OCI-LY7 (cell line): ENCODE measurements at regions not wholly inside any gene's neighbourhood (a gene's known extent, or its start where the extent isn't known, plus 50 kb on each side); places are given as distances from the start of the nearest gene placed in this dataset.

Experiments
- BruUV-seq: library from RNA; stranded (reverse); fragments of 400-500 nt; replicated peaks from 2 replicates; lab custom pipeline; 2021; lab: Mats Ljungman, UMichigan
- CTCF ChIA-PET: fragments of 300-600 bp; sonication (Branson Sonifier 250); formaldehyde crosslinking; loops from one replicate; lab custom pipeline; 2022; ENCODE audit warnings: antibody characterized with exemption; ENCODE audit not compliant: unreplicated experiment; lab: Charles Lee
- POLR2A ChIA-PET: fragments of 300-600 bp; sonication (Branson Sonifier 250); formaldehyde crosslinking; loops from one replicate; lab custom pipeline; 2022; ENCODE audit warnings: antibody characterized with exemption; lab: Charles Lee
- DNase-seq: peaks from one replicate; pipeline ENCODE4 v3.0.0-alpha.2; 2015; ENCODE audit warnings: low spot score
- H2AFZ ChIP-seq: fragments of 200-600 bp; sonication (generic), shearing (Covaris generic); 2 replicates; pipeline ENCODE4 v1.6.1; 2014; ENCODE audit warnings: mild to moderate bottlenecking, antibody characterized with exemption, low read length, moderate library complexity
- H3K27ac ChIP-seq: fragments of 200-600 bp; sonication (generic); 2 replicates; pipeline ENCODE4 v1.5.1; 2014; ENCODE audit warnings: mixed run types, low read depth, mild to moderate bottlenecking, moderate library complexity, low read length, inconsistent platforms; ENCODE audit not compliant: poor library complexity, severe bottlenecking
- H3K36me3 ChIP-seq: fragments of 200-600 bp; sonication (generic); 2 replicates; pipeline ENCODE4 v1.6.1; 2014; ENCODE audit warnings: mild to moderate bottlenecking, antibody characterized with exemption, low read length, moderate library complexity, mixed read lengths; ENCODE audit not compliant: insufficient read depth
- H3K4me1 ChIP-seq: fragments of 200-600 bp; sonication (generic); 2 replicates; pipeline ENCODE4 v1.5.1; 2014; ENCODE audit warnings: mild to moderate bottlenecking, low read length; ENCODE audit not compliant: insufficient read depth, poor library complexity, severe bottlenecking
- H3K4me2 ChIP-seq: fragments of 200-600 bp; sonication (generic); 2 replicates; pipeline ENCODE4 v1.6.1; 2014; ENCODE audit warnings: mild to moderate bottlenecking, low read length
- H3K4me3 ChIP-seq: fragments of 200-600 bp; sonication (generic); 2 replicates; pipeline ENCODE4 v1.5.1; 2014; ENCODE audit warnings: mild to moderate bottlenecking, low read depth, low read length; ENCODE audit not compliant: poor library complexity, severe bottlenecking
- H3K79me2 ChIP-seq: fragments of 200-600 bp; sonication (generic); 2 replicates; pipeline ENCODE4 v1.6.1; 2016; ENCODE audit warnings: low read depth, mild to moderate bottlenecking, low read length, moderate library complexity, mixed read lengths; ENCODE audit not compliant: insufficient read depth
- H3K9me2 ChIP-seq: fragments of 200-600 bp; sonication (generic); 2 replicates; pipeline ENCODE4 v1.6.1; 2016; ENCODE audit warnings: mild to moderate bottlenecking, low read length, mixed read lengths; ENCODE audit not compliant: insufficient read depth
- H3K9me3 ChIP-seq: fragments of 200-600 bp; sonication (generic); 2 replicates; pipeline ENCODE4 v1.6.1; 2014; ENCODE audit warnings: mild to moderate bottlenecking, mixed run types, low read length, mixed read lengths
- H4K20me1 ChIP-seq: fragments of 200-600 bp; sonication (generic); 2 replicates; pipeline ENCODE4 v1.6.1; 2014; ENCODE audit warnings: mild to moderate bottlenecking, antibody characterized with exemption, low read length, moderate library complexity, mixed read lengths; ENCODE audit not compliant: insufficient read depth
- EZH2phosphoT487 ChIP-seq: fragments of 200-600 bp; sonication (generic); IDR thresholded peaks from 2 replicates; pipeline ENCODE4 v1.6.1; 2018; ENCODE audit warnings: low read depth, borderline replicate concordance, mild to moderate bottlenecking, mixed run types, antibody characterized with exemption, low read length, moderate library complexity, mixed read lengths
- intact Hi-C: fragments of 100-400 bp; cut with micrococcal nuclease; formaldehyde crosslinking; loops from one replicate; pipeline ENCODE4 v1.10.0; 2022; ENCODE audit not compliant: unreplicated experiment
- TF ChIP-seq, protein P1 (sequence below): fragments of 200-600 bp; sonication (generic); conservative IDR thresholded peaks from 2 replicates; pipeline ENCODE4 v1.5.1; 2014; ENCODE audit warnings: mild to moderate bottlenecking, antibody characterized with exemption, low read length, moderate library complexity, mixed read lengths

DNA sequence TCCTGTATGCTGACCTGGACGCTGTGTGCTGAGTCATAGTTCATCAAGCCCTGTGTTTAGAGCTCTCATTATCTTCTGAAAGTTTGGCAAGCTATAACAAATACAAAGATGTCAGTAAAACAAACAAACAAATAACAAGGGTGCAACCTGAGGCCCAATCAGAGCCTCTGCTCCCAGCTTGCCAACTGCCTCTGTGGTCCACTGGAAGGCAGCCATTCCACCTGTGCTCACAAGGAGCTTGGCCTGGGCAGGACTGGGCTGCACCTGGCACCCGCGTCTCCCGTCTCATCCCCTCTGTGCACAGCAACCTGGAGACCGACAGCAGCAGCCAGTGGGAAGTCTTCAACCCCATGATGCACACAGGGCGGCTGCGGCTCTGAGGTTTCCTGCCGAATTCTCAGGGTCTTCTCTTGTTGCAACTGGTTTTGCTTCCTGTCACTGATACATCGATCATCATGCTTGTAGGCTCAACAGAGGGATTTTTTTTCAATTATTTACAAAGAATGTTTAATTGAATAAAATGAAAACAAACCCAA is 97.8 kb downstream of the TMEM18 start:
- TF ChIP-seq, protein P1, sequence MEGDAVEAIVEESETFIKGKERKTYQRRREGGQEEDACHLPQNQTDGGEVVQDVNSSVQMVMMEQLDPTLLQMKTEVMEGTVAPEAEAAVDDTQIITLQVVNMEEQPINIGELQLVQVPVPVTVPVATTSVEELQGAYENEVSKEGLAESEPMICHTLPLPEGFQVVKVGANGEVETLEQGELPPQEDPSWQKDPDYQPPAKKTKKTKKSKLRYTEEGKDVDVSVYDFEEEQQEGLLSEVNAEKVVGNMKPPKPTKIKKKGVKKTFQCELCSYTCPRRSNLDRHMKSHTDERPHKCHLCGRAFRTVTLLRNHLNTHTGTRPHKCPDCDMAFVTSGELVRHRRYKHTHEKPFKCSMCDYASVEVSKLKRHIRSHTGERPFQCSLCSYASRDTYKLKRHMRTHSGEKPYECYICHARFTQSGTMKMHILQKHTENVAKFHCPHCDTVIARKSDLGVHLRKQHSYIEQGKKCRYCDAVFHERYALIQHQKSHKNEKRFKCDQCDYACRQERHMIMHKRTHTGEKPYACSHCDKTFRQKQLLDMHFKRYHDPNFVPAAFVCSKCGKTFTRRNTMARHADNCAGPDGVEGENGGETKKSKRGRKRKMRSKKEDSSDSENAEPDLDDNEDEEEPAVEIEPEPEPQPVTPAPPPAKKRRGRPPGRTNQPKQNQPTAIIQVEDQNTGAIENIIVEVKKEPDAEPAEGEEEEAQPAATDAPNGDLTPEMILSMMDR: no peak
- TF ChIP-seq EZH2phosphoT487: no peak
- H2AFZ ChIP-seq: no peak overlapping the region
- CTCF ChIA-PET: no interaction called here
- no peak overlapping the region for H3K4me3 ChIP-seq
- no peaks in the 10 kb centered on the region for H3K36me3 ChIP-seq
- no peak for DNase-seq
- no peaks in the 10 kb centered on the region for H4K20me1 ChIP-seq
- no TSS peak for BruUV-seq
- intact Hi-C loops: no loop called here
- H3K4me1 ChIP-seq: no peaks in the 10 kb centered on the region
- POLR2A ChIA-PET: no interaction called here
- H3K79me2 ChIP-seq: no peaks in the 10 kb centered on the region
- no peaks in the 10 kb centered on the region for H3K9me2 ChIP-seq
- no peak overlapping the region for H3K27ac ChIP-seq
- no peaks in the 10 kb centered on the region for H3K9me3 ChIP-seq
- H3K4me2 ChIP-seq: no peak overlapping the region

DNA sequence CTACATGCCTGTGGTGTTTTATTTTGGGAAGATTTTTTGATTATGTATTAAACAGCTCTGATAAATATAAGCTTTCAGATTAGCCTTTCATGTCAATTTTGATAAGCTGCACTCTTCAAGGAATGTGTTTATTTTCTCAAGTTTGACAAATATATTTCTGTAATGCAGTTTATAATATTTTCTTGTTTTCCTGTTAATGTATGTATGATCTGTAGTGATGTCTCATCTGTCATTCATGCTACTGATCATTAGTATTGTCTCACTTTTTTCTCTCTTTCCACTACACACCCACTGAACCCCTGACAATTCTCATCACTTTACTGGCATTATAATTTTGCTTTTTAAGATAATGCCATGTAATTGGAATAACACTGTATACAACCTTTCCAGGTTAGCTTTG is 100.9 kb downstream of the TMEM18 start:
- no peak for DNase-seq
- intact Hi-C loops: no loop called here
- no TSS peak for BruUV-seq
- no peak overlapping the region for H2AFZ ChIP-seq
- ChIA-PET CTCF (interaction anchor here (1.0 kb wide), 1 partner anchor 348 kb away, joined by 3 read pairs; no protein-coding TSS in a partner anchor), POLR2A (no interaction called here)
- H3K4me2 ChIP-seq: no peak overlapping the region
- no peaks in the 10 kb centered on the region for H4K20me1 ChIP-seq
- H3K9me3 ChIP-seq: 0 out of 2 replicates have a peak, but pooled peaks cover under 1% of the 10 kb centered on the region
- TF ChIP-seq EZH2phosphoT487: no peak
- TF ChIP-seq, protein P1: no peak
- no peaks in the 10 kb centered on the region for H3K9me2 ChIP-seq
- no peaks in the 10 kb centered on the region for H3K4me1 ChIP-seq
- no peaks in the 10 kb centered on the region for H3K36me3 ChIP-seq
- H3K79me2 ChIP-seq: no peaks in the 10 kb centered on the region
- no peak overlapping the region for H3K4me3 ChIP-seq
- no peak overlapping the region for H3K27ac ChIP-seq

GRCh38 chr2:575727-576236 is 101.4 kb downstream of the TMEM18 start:
- ChIA-PET POLR2A (no interaction called here), CTCF (interaction anchor here (1.0 kb wide), 1 partner anchor 347 kb away, joined by 3 read pairs; no protein-coding TSS in a partner anchor)
- intact Hi-C loops: no loop called here
- Histone ChIP-seq H2AFZ (no peak overlapping the region), H3K79me2 (no peaks in the 10 kb centered on the region), H3K4me1 (no peaks in the 10 kb centered on the region), H3K4me3 (no peak overlapping the region), H3K9me2 (no peaks in the 10 kb centered on the region), H3K9me3 (0 out of 2 replicates have a peak, but pooled peaks cover 5% of the 10 kb centered on the region), H3K36me3 (no peaks in the 10 kb centered on the region), H3K4me2 (no peak overlapping the region), H3K27ac (no peak overlapping the region), H4K20me1 (no peaks in the 10 kb centered on the region)
- DNase-seq: no peak
- no peak for TF ChIP-seq EZH2phosphoT487
- TF ChIP-seq, protein P1: no peak
- no TSS peak for BruUV-seq
